ENCODE measurements at regions not wholly inside any gene's neighbourhood (a gene's known extent, or its start where the extent isn't known, plus 50 kb on each side); places are given as distances from the start of the nearest gene placed in this dataset.

GRCh38 chr14:31966896-31967668, 110.0 kb upstream of the ARHGAP5 start:
- no peak for DNase-seq

DNA sequence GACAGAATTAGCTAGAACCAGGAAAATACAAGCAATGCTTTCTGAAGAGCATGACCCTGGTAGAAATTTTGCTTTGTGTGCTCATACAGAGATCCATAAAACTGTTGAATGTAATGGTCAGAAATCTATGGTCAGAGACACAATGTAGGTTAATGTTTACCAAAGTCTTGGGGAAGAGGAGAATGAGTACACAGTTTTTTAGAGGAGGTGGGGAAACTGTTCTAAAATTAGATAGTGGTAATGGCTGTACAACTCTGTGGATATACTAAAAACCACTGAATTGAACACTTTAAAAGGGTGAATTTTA, 109.5 kb upstream of the ARHGAP5 start:
- DNase-seq = no peak

DNA sequence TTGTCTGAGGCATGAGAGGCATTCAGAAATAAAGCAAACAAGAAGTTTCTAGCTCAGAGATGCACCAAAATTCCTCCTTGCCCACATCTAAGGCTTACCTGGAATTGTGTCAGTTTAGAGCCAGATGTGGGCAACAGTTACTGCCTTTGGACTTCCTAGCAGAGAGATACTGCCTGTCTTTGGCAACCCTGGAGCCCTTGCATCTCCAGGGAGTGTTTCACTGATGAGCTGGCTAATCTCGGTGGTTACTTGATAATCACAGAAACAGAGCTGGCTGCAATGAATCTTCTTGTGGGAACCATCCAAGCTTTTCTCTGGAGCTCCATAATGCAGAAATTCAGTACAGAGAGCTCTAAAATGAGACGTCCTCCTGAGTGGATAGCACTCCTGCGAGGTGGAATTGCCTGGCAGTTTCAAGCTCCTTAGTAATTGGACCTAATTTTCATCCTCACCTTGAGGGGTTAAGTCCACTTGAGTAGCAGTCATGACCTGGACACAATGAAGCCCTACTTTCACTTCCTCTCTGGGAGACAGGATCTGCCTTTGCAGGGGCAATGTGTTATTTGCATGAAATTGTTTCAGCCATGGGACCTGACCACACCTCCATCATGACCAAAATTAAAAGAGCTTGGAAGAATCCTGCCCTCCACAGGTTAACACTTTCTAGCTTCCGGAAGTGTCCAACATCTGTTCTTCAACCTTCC, 108.8 kb upstream of the ARHGAP5 start:
- no peak for DNase-seq

DNA sequence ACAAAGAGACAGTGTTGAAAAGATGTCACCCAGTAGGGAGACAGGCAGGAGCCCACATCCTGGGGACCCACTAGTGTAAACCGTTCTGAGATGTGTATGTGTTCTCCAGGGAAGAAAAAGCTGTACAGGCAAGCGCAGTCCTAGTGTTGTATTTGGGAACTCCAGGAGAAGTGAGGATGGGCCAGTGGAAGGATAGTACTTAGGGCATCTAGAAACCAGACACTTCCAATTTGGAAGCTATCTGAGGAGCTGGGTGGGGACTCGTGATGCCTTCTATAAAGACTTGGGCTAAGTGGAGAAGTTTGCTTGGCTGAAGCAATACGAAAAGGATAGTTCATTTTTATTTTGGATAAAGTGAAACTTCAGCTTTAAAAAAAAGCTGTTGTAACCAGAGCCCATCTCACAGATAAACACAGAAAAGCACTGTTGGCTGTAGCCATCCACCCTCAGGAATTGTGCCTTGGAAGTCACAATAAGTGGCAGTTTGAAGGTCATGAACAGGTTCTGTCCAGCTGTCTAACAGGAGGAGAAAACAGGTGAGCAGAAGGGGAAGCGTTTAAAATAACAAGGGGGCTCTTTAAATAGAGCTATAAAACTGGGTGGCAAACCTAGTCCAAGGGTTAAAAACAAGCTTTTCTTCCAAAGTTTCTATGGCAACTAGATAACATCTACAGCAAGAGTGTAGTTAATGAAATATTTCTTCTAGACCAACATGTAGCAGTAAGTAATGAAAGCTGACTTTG, 108.0 kb upstream of the ARHGAP5 start:
- no peak for DNase-seq

DNA sequence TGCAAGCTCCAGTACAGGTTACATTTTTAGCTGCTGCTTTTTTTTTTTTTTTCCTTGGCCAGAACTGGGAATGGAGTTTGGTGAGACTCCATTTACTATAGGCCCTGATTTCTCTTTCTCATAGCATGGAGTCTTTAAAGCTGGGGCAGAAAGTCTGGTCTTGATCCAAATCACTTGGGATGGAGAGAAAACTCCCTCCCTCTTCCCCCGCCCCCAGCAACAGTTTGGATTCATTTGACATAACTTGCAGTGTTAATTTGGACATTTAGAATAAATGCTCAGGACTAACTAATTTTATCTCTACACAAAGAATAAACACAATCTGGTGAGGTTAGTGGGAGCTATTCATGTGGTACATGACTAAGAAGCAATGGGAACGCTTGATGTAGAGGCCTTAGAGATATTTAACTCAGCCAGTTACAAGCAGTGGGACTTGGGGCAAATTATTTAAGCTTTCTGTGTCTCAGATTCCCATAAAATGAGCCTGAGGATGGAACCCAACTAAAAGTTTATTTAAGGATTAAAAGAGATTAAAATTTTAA, 107.3 kb upstream of the ARHGAP5 start:
- no peak for DNase-seq

- DNase-seq = no peak
Measured at GRCh38 chr14:31970744-31971143, 106.4 kb upstream of the ARHGAP5 start.

GRCh38 chr14:31971612-31972011, 105.5 kb upstream of the ARHGAP5 start:
- no peak for DNase-seq

DNA sequence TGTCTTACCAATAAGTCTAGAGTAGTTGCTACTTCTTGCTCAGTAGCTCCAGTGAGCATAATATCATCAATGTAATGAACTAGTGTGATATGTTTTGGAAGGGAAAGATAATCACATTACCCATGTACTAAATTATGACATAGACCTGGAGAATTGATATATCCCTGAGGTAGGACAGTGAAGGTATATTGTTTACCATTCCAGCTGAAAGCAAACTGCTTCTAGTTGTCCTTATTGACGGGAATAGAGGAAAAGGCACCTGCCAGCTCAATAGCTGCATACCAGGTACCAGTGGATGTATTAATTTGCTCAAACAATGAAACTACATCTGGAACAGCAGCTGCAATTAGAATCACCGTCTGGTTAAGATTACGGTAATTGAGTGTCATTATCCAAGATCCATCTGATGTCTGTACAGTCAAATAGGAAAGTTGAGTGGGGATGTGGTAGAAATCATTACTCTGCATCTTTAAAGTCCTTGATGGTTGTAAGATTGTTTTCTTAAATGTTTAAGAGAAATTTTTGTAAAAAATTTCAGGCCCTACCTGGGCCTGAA, 100.0 kb upstream of the ARHGAP5 start:
- no peak for DNase-seq

DNA sequence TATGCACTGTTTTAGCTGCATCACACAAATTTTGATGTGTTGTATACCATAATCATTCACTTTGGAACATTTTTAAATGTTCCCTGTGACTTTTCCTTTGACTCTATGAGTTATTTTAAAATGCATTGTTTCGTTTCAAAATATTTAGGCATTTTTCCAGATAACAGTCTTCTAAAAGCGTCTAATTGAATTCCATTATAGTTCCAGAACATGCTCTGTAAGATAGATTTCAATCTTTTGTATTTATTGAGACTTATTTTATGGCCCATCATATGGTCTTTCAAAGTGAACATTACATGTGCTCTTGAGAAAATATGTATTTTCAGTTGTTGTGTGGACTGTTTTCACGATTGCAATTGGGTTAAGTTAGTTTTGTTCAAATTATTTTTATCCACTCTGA, 98.7 kb upstream of the ARHGAP5 start:
- no peak for DNase-seq

GRCh38 chr14:31982642-31983041, 94.5 kb upstream of the ARHGAP5 start:
- DNase-seq = no peak

DNA sequence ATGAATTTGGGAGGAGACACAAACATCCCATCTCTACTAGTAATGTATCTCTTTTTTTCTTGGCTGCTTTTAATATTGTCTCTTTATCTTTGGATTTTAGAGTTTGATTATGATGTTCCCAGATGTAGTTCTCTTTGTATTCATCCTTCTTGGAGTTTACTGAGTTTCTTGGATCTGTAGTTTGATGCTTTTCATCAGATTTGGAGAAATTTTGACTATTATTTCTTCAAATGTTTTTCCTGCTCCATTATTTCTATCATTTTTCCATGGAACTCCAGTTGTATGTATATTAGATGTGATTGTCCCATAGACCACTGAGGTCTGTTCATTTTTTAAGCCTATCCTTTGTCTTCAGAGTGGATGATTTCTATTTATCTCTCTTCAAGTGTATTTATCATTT, 90.7 kb upstream of the ARHGAP5 start:
- no peak for DNase-seq

DNA sequence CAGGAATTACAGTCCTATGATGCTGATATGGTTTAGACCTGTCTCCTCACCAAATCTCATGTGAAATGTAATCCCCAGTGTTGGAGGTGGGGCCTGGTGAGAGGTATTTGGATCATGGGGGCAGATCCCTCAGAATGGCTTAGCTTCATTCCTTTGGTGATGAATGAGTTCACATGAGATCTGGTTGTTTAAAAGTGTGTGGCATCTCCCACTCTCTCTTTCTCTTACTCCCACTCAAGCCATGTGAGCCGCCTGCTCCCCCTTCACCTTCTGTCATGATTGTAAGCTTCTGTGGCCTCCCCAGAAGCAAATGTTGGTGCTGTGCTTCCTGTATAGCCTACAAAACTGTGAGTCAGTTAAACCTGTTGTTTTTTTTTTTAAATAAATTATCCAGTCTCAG, 89.4 kb upstream of the ARHGAP5 start:
- DNase-seq = no peak

DNA sequence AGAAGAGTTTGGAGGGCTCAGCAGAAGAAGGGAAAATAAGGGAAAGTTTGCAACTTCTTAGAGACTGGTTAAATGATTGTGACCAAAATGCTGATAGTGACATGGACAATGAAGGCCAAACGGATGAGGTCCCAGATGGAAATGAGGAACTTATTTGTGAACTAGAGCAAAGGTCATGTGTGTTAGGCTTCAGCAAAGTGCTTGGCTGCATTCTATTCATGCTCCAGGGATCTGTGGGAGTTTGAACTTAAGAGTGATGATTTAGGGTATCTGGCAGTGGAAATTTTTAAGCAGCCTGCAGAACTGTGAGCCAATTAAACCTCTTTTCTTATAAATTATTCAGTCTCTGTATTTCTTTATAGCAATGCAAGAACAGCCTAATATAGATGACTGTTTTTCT, 88.9 kb upstream of the ARHGAP5 start:
- DNase-seq = no peak

DNA sequence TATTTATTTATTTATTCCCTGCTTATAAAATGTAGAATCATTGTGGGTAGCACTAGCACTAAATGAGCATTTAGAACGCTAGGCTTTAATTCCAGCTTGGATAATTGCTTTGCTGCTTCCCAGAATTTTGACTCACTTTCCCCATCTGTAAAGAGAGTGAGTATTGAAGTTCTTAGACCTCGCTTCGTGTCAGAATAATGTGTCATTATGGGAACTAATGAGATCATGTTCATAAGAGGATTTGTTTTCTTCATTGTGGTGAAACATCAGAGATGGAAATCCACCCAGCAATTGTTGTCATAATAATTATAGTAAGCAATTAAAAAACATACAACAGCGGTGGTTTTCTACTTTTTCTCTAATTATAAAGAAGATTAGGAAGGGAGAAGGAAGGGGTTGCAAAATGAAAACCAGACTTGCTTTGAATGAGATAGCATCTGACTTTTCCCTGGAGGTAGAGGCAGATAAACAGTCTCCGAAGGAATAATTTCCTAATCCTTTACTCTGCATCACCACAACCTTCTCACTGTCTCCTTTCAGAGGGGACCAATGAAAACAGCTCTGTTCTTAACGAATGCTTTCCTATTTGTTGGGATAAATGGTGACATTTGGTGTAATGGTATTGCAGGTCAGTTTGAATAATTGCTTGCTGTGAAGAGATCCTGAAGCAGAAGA, 86.8 kb upstream of the ARHGAP5 start:
- DNase-seq = no peak

DNA sequence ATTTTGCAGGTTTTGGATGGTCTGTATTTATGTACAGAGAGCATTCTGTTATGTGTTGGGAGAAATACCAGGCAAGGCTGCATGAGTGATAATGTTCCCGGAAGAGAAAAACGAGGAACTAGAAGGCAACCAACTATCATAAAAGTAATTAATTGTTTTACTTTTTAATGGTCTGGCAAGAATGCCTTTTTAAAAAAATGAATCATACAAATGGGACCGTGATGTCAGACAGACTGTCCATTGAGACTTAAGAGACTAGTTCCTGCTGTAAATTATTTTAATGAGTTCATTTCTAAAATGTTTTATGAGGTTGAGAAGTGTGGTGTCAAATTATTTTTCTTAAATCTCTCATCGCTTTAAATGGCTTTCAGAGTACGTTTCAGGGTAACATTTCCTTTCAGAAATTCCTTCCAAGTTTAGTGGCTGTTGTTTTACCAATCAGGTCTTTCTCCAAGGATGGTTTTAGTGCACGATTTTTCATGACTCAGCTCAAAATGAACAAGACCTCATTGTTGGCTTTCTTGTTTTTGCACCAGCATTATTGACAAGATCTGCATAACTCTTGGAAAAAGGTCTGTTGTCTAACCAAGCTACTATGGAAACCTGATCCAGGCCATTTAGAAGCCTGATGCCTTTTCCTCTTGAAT, 86.1 kb upstream of the ARHGAP5 start:
- DNase-seq = no peak

DNA sequence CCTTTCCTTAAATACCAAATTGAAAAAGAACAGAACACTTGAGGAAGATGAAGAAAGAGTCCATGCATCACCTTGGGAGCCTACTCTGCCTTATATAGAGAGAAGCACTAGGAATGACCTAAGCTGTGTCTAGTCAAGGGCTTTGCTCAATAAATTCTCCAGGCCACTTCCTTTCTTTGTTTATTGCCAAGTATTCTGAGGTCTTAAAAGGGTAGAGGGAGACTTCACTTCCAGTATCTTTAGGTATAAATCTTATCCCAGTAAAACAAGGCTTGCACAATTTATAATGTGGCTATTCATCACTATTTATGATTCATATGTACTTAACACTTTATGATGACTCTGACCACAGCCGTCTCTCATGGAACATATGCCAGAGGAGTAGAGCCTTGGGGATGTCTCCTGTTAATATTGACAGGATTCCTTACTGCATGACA, 85.1 kb upstream of the ARHGAP5 start:
- no peak for DNase-seq

DNA sequence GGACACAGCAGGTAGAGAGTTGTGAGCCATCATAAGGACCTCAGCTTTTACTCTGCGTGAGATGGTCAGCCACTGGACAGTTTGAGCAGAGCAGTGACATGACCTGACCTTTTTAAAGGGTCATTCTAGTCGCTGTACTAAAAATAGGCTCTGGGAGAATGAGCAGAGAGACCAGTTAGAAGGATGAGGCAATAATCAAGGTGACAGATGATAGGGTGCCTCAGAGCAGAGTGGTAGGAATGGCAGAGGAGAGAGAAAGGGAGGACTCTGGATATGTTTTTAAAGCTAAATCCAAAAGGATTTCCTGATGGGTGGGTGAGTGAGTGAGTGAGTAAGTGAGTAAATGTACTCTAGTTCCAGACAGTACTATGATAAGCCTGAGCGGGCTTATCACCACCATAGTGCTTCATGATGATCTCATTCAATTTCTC, 83.6 kb upstream of the ARHGAP5 start:
- DNase-seq = no peak

- no peak for DNase-seq
Measured at GRCh38 chr14:31994391-31995033, 82.6 kb upstream of the ARHGAP5 start.

- DNase-seq = no peak
Measured at GRCh38 chr14:32003585-32003984, 73.5 kb upstream of the ARHGAP5 start.

GRCh38 chr14:32004300-32004699, 72.8 kb upstream of the ARHGAP5 start:
- DNase-seq = no peak

- no peak for DNase-seq
Measured at GRCh38 chr14:32005628-32006027, 71.5 kb upstream of the ARHGAP5 start.

Measured in activated gamma-delta T cell treated with Interleukin-2 at 50 U/mL for 16 hours (primary cell).